HepG2 (cell line): ENCODE measurements at regions not wholly inside any gene's neighbourhood (a gene's known extent, or its start where the extent isn't known, plus 50 kb on each side); places are given as distances from the start of the nearest gene placed in this dataset.

Source experiments
- ATAC-seq: fragments of 200-7000 bp; cut with Tn5 transposase; 3 replicates; pipeline ENCODE4 v1.9.1; 2020; ENCODE audit warnings: mild to moderate bottlenecking, moderate library complexity
- BruUV-seq: library from RNA; stranded (reverse); fragments of 400-500 nt; replicated peaks from 2 replicates; lab custom pipeline; 2021; lab: Mats Ljungman, UMichigan
- CTCF ChIA-PET: fragments of 300-600 bp; formaldehyde crosslinking; extraction: SDS; loops from one replicate; lab custom pipeline; 2021; ENCODE audit warnings: low total read pairs, inconsistent platforms, low intra/inter-chr PET ratio; lab: Yijun Ruan, JAX
- POLR2A ChIA-PET: fragments of 350-600 bp; sonication (Branson Sonifier 250); formaldehyde crosslinking; loops from one replicate; lab custom pipeline; 2020; ENCODE audit warnings: antibody characterized with exemption, inconsistent platforms; lab: Yijun Ruan, JAX
- DNase-seq: peaks from one replicate; pipeline ENCODE4 v3.0.0-alpha.2; 2015; ENCODE audit warnings: low spot score
- FAIRE-seq: peaks from 3 replicates; lab custom pipeline; 2011; peaks lifted over from hg19 to GRCh38; lab: Jason Lieb, UNC
- H2AFZ ChIP-seq: one replicate; pipeline ENCODE4 v1.6.1; 2011; ENCODE audit warnings: low read length, inconsistent platforms
- H3K27ac ChIP-seq: fragments of 300-600 bp; 3 replicates; pipeline ENCODE4 v1.8.0; 2011; ENCODE audit warnings: mixed run types, mild to moderate bottlenecking, mixed read lengths, low read length, inconsistent platforms; ENCODE audit not compliant: insufficient read depth; ENCODE audit errors: extremely low read length
- H3K27me3 ChIP-seq, 2 experiments: fragments of 200-600 bp in 1 of 2; 2 replicates in 1 of 2; 3 replicates in 1 of 2; pipeline versions ENCODE4 v1.6.0 to v1.8.0; 2011; ENCODE audit warnings: low read length in 2 of 2, mild to moderate bottlenecking in 2 of 2, moderate library complexity in 2 of 2, inconsistent platforms in 1 of 2; ENCODE audit not compliant: insufficient read depth in 2 of 2, control insufficient read depth in 1 of 2
- H3K36me3 ChIP-seq, 2 experiments: fragments of 200-600 bp in 1 of 2; replicated peaks in 1 of 2; 2 replicates in 1 of 2; 3 replicates in 1 of 2; pipeline versions ENCODE4 v1.5.1 to v1.8.0; 2011; ENCODE audit warnings: low read length in 2 of 2, inconsistent platforms in 1 of 2; ENCODE audit not compliant: insufficient read depth in 2 of 2, control insufficient read depth in 1 of 2
- H3K4me1 ChIP-seq: 2 replicates; pipeline ENCODE4 v1.5.1; 2012; ENCODE audit warnings: low read length, inconsistent platforms; ENCODE audit not compliant: insufficient read depth
- H3K4me2 ChIP-seq: 2 replicates; pipeline ENCODE4 v1.6.0; 2011; ENCODE audit warnings: low read depth, low read length, inconsistent platforms
- H3K4me3 ChIP-seq, 3 experiments: fragments of 200-600 bp in 1 of 3; sonication (generic), shearing (Covaris generic) in 1 of 3; replicated peaks in 1 of 3; 2 replicates each; pipeline ENCODE4 v1.5.1; 2011 to 2016; ENCODE audit warnings: low read length in 3 of 3, inconsistent platforms in 2 of 3, low read depth in 2 of 3, mild to moderate bottlenecking in 2 of 3, control low read depth in 1 of 3, mixed read lengths in 1 of 3; ENCODE audit not compliant: insufficient read depth in 1 of 3
- H3K79me2 ChIP-seq: one replicate; pipeline ENCODE4 v1.6.1; 2011; ENCODE audit warnings: low read length, inconsistent platforms; ENCODE audit not compliant: insufficient read depth
- H3K9ac ChIP-seq: 2 replicates; pipeline ENCODE4 v1.6.0; 2011; ENCODE audit warnings: mild to moderate bottlenecking, low read depth, low read length, inconsistent platforms; ENCODE audit not compliant: insufficient read depth
- H3K9me3 ChIP-seq: 2 replicates; pipeline ENCODE4 v1.5.1; 2012; ENCODE audit warnings: mild to moderate bottlenecking, low read length
- H4K20me1 ChIP-seq: 2 replicates; pipeline ENCODE4 v1.6.0; 2011; ENCODE audit warnings: inconsistent platforms, mild to moderate bottlenecking, low read length, moderate library complexity; ENCODE audit not compliant: insufficient read depth
- CENPX ChIP-seq: sonication (generic); formaldehyde crosslinking; IDR thresholded peaks from 2 replicates; pipeline ENCODE4 v1.9.0; 2021; ENCODE audit warnings: mild to moderate bottlenecking, missing genetic modification reagents, moderate library complexity
- HNRNPLL ChIP-seq: fragments of 200-400 bp; formaldehyde crosslinking; IDR thresholded peaks from 2 replicates; pipeline ENCODE4 v1.6.1; 2017; ENCODE audit warnings: mild to moderate bottlenecking, low read depth, low read length; ENCODE audit not compliant: poor library complexity, severe bottlenecking
- IKZF5 ChIP-seq: IDR thresholded peaks from 2 replicates; pipeline ENCODE4 v1.6.1; 2018; ENCODE audit warnings: missing genetic modification reagents, mild to moderate bottlenecking, missing compliant biosample characterization
- KMT2A ChIP-seq: sonication (generic); formaldehyde crosslinking; IDR thresholded peaks from 2 replicates; pipeline ENCODE4 v1.4.0; 2020; ENCODE audit warnings: missing genetic modification reagents
- PLRG1 ChIP-seq: fragments of 450-650 bp; conservative IDR thresholded peaks from 2 replicates; pipeline ENCODE4 v1.6.1; 2016
- RFXAP ChIP-seq: sonication (generic); formaldehyde crosslinking; IDR thresholded peaks from 2 replicates; pipeline ENCODE4 v1.4.0; 2020; ENCODE audit warnings: missing genetic modification reagents, borderline replicate concordance
- SCMH1 ChIP-seq: sonication (generic); formaldehyde crosslinking; IDR thresholded peaks from 2 replicates; pipeline ENCODE4 v1.9.0; 2021; ENCODE audit warnings: missing genetic modification reagents, mild to moderate bottlenecking, borderline replicate concordance
- ZBTB7B ChIP-seq: sonication (generic); formaldehyde crosslinking; IDR thresholded peaks from 2 replicates; pipeline ENCODE4 v1.4.0; 2020; ENCODE audit warnings: missing genetic modification reagents
- ZNF563 ChIP-seq: sonication (generic); formaldehyde crosslinking; IDR thresholded peaks from 2 replicates; pipeline ENCODE4 v1.8.0; 2022; ENCODE audit warnings: mild to moderate bottlenecking, moderate library complexity, missing genetic modification reagents
- WGBS: methylation state at CpG from one replicate; pipeline ENCODE4 v1.1.6; 2017; ENCODE audit warnings: low lambda C conversion rate; 5-methylcytosine and 5-hydroxymethylcytosine counted together
- in situ Hi-C: cut with HindIII; loops from 2 replicates; pipeline ENCODE4 v1.10.0; 2017; ENCODE audit warnings: low pct_unique_long_range_greater_than_20kb; ENCODE audit not compliant: extremely low pct_ligation_motif_present
- intact Hi-C: fragments of 100-400 bp; cut with micrococcal nuclease; formaldehyde crosslinking; loops from one replicate; pipeline ENCODE4 v1.10.0; 2022; ENCODE audit not compliant: unreplicated experiment

- Histone ChIP-seq H3K27ac (no peak overlapping the region), H3K79me2 (no peaks in the 10 kb centered on the region), H3K36me3 (no peaks in the 10 kb centered on the region), H3K4me2 (no peak overlapping the region), H4K20me1 (no peaks in the 10 kb centered on the region), H3K27me3 (no peaks in the 10 kb centered on the region), H3K9me3 (no peaks in the 10 kb centered on the region), H3K9ac (no peak overlapping the region), H3K4me1 (no peaks in the 10 kb centered on the region), H2AFZ (no peak overlapping the region), H3K4me3 (no peak overlapping the region)
- no peak for TF ChIP-seq RFXAP
- TF ChIP-seq PLRG1, result no peak
- TF ChIP-seq ZNF563 (CRISPR knock-in tag), result no peak
- no peak for TF ChIP-seq IKZF5
- FAIRE-seq (no peak), ATAC-seq (no peak), DNase-seq (no peak)
- CTCF ChIA-PET, result no interaction called here
- WGBS, result 12% methylated on average over 3 of the region's 3 CpGs
- POLR2A ChIA-PET, result no interaction called here
- no TSS peak for BruUV-seq
- in situ Hi-C loops, result no loop called here
- intact Hi-C loops, result no loop called here
Observed at GRCh38 chr2:145185696-145186095, 665.8 kb upstream of the ZEB2 start.

GRCh38 chr2:145184741-145185651 is 665.1 kb upstream of the ZEB2 start:
- Histone ChIP-seq H3K4me2 (no peak overlapping the region), H3K27me3 (no peaks in the 10 kb centered on the region), H3K27ac (no peak overlapping the region), H3K36me3 (no peaks in the 10 kb centered on the region), H3K9ac (no peak overlapping the region), H3K9me3 (no peaks in the 10 kb centered on the region)
- CTCF ChIA-PET, result no interaction called here
- BruUV-seq, result no TSS peak
- POLR2A ChIA-PET, result no interaction called here
- no peak for TF ChIP-seq CENPX (CRISPR knock-in tag)
- TF ChIP-seq KMT2A, result no peak
- no peak for TF ChIP-seq ZBTB7B
- TF ChIP-seq HNRNPLL, result no peak
- TF ChIP-seq SCMH1 (CRISPR knock-in tag), result no peak
- TF ChIP-seq, all 625 proteins: peak for 0
- H2AFZ ChIP-seq, result no peak overlapping the region
- intact Hi-C loops, result no loop called here
- no peak for ATAC-seq
- no peaks in the 10 kb centered on the region for H3K4me1 ChIP-seq
- in situ Hi-C loops, result no loop called here
- no peaks in the 10 kb centered on the region for H4K20me1 ChIP-seq
- FAIRE-seq, result no peak
- no peak overlapping the region for H3K4me3 ChIP-seq
- DNase-seq, result no peak
- 1% methylated on average over 5 of the region's 5 CpGs for WGBS
- H3K79me2 ChIP-seq, result no peaks in the 10 kb centered on the region
